Left cardiac atrium (tissue), 4 donors: ENCODE measurements at regions not wholly inside any gene's neighbourhood (a gene's known extent, or its start where the extent isn't known, plus 50 kb on each side); places are given as distances from the start of the nearest gene placed in this dataset.

Experiments used
- ATAC-seq, 2 donors: fragments of 200-7000 bp; cut with Tn5 transposase; one replicate each; pipeline ENCODE4 v1.9.1; 2020; ENCODE audit warnings: mild to moderate bottlenecking in 2 of 2, moderate library complexity in 2 of 2
- DNase-seq: peaks from one replicate; pipeline ENCODE4 v3.0.0-alpha.2; 2020
- intact Hi-C, 2 donors: fragments of 100-400 bp; cut with DNase I; formaldehyde crosslinking; loops; one replicate each; pipeline versions ENCODE4 v1.14.1 to v1.15.1; 2022 to 2023
- donor health status: DM: no; HTN: yes; CAD: no.
- donor health status: DM: no; HTN: yes; CAD: no; lungs with severe emphysema.
- donor health status: DM: yes; HTN: yes; CAD: no.
- donor health status: Dilated cardiomyopathy.

GRCh38 chr17:72205357-72205756 is 84.5 kb downstream of the SOX9 start:
- DNase-seq (peak; percentile 25), ATAC-seq (peak in 1 of 2 donors; percentile 73)
- intact Hi-C loops, result no loop called here

DNA sequence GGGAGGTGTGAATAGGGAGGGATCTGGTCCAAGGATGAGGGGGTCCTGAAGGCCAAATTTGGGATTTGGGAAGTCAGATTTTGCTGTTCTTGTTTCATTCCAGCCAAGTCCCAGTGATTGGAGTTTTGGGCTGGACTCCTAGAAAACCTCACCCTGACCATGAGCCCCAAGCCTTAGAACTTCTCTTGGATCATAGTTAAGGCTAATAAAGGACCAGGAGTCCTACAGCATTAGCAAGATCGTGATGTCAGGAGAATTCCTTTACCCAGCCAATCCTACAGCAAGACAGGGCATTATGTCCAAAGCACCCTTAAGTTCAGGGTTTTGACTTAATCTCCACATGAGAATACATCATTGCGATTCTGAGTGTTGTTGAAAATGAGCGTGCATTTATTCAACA is 85.0 kb downstream of the SOX9 start:
- intact Hi-C loops, result no loop called here
- ATAC-seq, result peak in 1 of 2 donors; percentile 44
- DNase-seq, result no peak

DNA sequence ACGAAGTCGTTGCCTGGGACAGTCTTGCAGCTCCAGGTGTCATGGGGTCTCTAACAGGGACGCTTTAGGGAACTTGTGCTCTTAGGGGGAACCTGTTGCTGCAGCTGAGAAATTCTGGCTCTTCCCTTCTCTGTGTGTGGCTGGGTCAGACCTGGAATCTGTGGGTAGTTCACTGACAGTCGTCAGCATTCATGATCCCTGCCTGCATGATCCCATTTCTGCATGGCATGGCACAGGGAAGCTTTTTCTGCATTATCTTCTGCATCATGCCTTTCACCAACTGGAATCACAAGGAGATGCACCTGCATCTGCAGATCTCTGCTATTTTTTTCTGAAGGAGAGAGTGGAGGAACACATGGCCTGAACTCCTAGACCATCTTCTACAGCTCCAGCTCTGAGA is 85.6 kb downstream of the SOX9 start:
- DNase-seq (no peak), ATAC-seq (no peak)
- intact Hi-C loops, result no loop called here

- DNase-seq (no peak), ATAC-seq (no peak)
- intact Hi-C loops, result no loop called here
Measured at GRCh38 chr17:72208832-72209231, 88.0 kb downstream of the SOX9 start.

DNA sequence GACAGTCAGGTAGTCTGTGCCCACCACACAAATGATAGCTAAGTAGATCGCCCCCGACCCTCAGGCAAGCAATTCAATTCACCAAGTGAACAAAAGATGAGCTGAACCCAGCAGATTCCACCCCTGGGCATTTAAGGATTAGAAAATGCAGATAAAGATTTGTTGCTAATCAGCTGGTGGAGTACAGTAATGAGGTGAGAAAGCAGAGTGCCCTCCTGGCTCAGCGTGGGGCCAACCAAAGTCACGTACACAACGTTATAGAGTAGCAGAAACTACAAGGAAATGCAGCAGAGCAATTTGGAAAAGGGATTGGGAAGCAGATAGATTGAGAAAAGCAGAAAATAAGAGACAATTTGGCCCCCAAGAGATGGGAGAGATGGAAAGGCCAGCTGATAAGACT is 91.2 kb downstream of the SOX9 start:
- DNase-seq (no peak), ATAC-seq (no peak)
- intact Hi-C loops, result no loop called here

GRCh38 chr17:72215490-72215889 is 94.7 kb downstream of the SOX9 start:
- ATAC-seq (no peak), DNase-seq (no peak)
- intact Hi-C loops, result no loop called here

DNA sequence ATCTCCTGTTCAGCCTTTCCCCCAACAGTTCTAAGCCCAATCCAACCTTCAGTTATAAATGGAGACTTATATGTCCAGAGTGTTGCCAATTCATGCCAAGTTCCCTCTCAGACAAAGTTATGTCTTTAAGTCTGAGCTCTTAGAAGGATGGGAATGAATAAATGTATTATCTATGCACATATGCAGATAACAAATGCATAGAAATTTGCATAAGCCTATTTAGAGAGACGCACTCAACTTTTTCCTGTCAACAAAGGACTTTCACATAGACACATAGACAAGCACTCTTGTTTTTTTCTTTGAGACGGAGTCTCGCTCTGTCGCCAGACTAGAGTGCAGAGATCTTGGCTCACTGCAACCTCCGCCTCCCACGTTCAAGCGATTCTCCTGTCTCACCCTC is 95.1 kb downstream of the SOX9 start:
- ATAC-seq, result no peak
- DNase-seq, result no peak
- intact Hi-C loops, result no loop called here

- intact Hi-C loops, result no loop called here
- DNase-seq, result no peak
- ATAC-seq, result no peak
Measured at GRCh38 chr17:72219137-72219823, 98.5 kb downstream of the SOX9 start.

GRCh38 chr17:72219824-72220493 is 99.1 kb downstream of the SOX9 start:
- ATAC-seq (no peak), DNase-seq (no peak)
- intact Hi-C loops, result no loop called here

DNA sequence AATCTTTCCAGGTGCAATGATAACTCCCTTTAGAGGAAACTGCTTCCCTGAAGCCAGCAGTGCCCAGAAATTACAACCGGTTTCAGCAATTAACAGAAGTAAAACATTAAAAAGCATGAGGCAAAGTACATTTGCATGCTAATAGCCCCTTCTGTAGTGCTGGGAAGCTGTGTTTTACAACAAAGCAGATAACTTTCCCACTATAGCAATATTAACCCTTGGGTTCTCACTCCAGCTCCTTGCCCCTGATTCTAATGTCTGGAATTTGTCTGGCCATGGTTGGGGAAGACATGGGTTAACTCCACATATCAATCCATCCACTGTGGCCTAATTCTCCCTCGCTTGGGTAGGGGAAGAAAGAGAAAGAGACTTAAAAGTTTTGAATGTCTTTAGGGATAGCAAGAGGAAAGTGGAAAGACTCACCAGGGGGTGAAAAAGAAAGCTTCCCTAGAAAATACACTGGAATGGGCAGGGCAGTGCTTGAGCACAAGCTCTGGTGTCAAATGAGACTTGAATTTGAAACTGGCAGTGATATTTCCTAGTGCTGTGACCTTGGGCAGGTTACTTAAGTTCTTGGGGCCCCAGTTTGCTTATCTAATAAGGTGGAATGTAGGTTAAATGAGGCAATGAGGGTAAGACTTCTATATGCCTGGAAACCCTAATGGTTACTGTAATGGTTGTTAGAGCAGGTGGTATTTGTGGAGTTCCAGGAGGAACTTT is 102.0 kb downstream of the SOX9 start:
- no peak for DNase-seq
- intact Hi-C loops, result no loop called here
- no peak for ATAC-seq

GRCh38 chr17:72223866-72224291 is 103.1 kb downstream of the SOX9 start:
- DNase-seq (no peak), ATAC-seq (no peak)
- intact Hi-C loops, result no loop called here

- intact Hi-C loops, result no loop called here
- ATAC-seq, result no peak
- DNase-seq, result no peak
Measured at GRCh38 chr17:72226322-72226721, 105.5 kb downstream of the SOX9 start.

DNA sequence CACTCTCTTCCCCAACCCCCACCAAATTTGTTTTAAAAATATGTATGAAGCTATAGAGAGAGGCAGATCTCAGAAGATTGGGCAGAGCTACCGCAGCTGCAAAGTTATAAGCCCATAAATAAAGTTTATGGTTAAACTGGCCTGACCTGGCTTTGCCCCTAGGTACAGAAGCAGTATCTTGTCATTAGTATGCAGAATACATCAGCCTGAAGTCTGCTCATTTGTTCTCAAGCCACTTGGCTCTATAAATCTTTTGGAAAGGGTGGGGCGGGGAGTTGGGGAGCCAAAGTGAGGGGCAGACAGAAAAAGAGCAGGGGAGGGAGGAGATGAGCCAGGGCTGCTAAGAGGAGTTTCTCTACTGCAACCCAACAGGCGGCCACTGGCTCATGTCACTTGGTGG is 113.2 kb downstream of the SOX9 start:
- ATAC-seq (no peak), DNase-seq (no peak)
- intact Hi-C loops, result no loop called here

DNA sequence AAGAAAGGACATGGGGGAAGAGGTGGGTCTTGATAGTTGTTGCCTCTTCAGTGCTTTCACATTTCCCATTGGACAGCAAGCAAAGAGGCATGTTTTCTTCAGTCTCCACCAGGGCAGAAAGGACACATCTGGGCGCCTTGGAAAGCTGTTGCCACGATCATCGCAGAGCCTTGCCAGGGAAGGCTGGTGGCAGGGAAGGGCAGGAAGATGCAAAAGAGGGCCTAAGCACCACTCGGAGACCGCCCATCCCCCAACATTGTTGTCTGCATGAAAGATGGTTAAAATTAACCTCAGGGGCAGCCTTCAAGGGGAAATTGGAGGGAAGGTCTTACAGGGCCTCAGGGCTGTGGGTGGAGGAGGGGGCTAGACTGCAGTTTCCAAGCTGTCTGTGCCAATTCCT is 114.2 kb downstream of the SOX9 start:
- intact Hi-C loops, result no loop called here
- DNase-seq (no peak), ATAC-seq (no peak)

GRCh38 chr17:72236980-72237633 is 116.3 kb downstream of the SOX9 start:
- no peak for ATAC-seq

DNA sequence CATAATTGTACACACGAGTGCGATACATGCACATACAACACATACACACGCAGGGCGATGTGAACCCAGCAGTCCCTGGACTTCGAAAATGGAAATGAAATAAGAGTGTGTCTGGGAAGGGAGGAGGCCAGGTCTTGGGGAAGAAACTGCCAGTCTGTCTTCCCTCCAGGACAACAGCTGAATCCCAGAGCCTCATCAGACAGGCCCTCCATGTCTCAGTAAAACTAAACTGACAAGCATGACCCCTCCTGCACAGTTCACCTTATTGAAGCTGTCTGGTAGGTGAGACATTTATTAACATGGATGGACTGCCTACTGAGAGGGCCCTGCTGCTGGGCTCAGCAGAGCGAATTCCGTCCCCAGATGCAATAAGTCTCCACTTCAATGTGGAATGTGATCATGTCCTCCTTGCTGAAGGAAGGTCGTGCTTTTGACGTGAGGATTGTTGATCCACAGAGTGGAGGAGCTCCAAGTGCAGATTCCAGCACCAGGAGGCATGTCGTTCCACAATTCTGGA is 117.4 kb downstream of the SOX9 start:
- intact Hi-C loops, result no loop called here
- no peak for ATAC-seq
- no peak for DNase-seq

More at GRCh38 chr17:72236980-72237633, 116.3 kb downstream of the SOX9 start:
- intact Hi-C loops, result no loop called here
- DNase-seq, result no peak

- DNase-seq (no peak), ATAC-seq (no peak)
- intact Hi-C loops, result no loop called here
Measured at GRCh38 chr17:72239548-72239947, 118.7 kb downstream of the SOX9 start.

DNA sequence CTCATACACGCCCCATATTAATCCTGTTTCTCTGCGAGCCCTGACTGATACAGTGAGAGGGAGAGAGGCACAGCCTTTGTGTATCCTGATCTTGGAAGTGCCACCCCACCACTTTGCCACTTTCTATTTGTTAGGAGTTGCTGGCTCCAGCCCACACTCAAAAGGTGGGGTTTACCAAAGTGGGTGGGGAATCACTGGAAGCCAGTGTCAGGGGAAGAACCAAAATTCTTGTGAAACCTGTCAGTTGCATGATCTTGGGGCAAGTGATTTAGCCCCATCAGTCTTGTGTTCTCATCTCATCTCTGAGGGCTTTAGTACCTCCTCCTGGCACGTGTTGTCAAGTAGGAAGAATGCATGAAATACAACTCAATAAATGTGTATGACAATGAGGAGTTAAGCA is 119.5 kb downstream of the SOX9 start:
- intact Hi-C loops, result no loop called here
- DNase-seq (no peak), ATAC-seq (no peak)

DNA sequence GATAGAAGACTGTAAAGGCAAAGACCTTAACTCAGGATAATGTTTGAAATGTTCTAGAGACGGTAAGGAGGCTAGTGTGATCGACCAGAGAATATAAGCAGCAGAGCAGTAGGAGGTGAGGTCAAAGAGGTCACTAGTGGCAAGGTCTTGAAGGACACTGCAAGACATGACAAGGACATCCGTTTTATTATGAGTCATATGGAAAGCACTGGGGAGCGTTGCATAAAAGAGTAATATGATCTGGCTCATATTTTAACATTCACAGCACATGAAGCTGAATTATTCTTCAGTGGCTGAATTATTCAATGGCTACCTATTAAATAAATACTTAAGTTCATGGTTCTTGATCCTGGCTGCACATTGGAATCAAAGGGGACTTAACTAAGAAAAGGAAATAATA is 123.7 kb downstream of the SOX9 start:
- no peak for DNase-seq
- intact Hi-C loops, result no loop called here
- ATAC-seq, result no peak

- DNase-seq (no peak), ATAC-seq (no peak)
- intact Hi-C loops, result no loop called here
Measured at GRCh38 chr17:72244956-72245355, 124.1 kb downstream of the SOX9 start.
